Adrenal gland (tissue), 9 donors: ENCODE measurements at regions not wholly inside any gene's neighbourhood (a gene's known extent, or its start where the extent isn't known, plus 50 kb on each side); places are given as distances from the start of the nearest gene placed in this dataset.

ENCODE experiments used
- DNase-seq, 7 donors: peaks; one replicate each; pipeline ENCODE4 v3.0.0-alpha.2; 2019 to 2020
- H3K27ac ChIP-seq, 5 donors: fragments of 200-600 bp; sonication (generic) in 4 of 5; 1 replicate in 3 of 5; 2 replicates in 2 of 5; pipeline versions ENCODE4 v1.5.1 to v1.8.0; 2016 to 2020; ENCODE audit warnings: mild to moderate bottlenecking in 1 of 5
- H3K27me3 ChIP-seq: fragments of 200-600 bp; 2 replicates; pipeline ENCODE4 v1.8.0; 2021
- H3K36me3 ChIP-seq, 2 donors: fragments of 200-600 bp; replicated peaks in 1 of 2; 1 replicate in 1 of 2; 2 replicates in 1 of 2; pipeline versions ENCODE4 v1.5.1 to v1.8.0; 2018 to 2022
- H3K4me1 ChIP-seq, 2 donors: fragments of 200-600 bp; replicated peaks in 1 of 2; 1 replicate in 1 of 2; 2 replicates in 1 of 2; pipeline versions ENCODE4 v1.5.1 to v1.8.0; 2018 to 2021
- H3K4me3 ChIP-seq, 4 donors: fragments of 200-600 bp; sonication (generic) in 3 of 4; one replicate each; pipeline ENCODE4 v1.5.1; 2016 to 2018
- H3K9me3 ChIP-seq, 3 donors: fragments of 200-600 bp; sonication (generic) in 1 of 3; replicated peaks in 1 of 3; 1 replicate in 2 of 3; 2 replicates in 1 of 3; pipeline versions ENCODE4 v1.5.1 to v1.8.0; 2016 to 2021
- CTCF ChIP-seq, 6 experiments: fragments of 450-650 bp in 4 of 6; fragments of 200-600 bp in 2 of 6; sonication (generic) in 1 of 6; IDR thresholded peaks; 1 replicate in 5 of 6; 2 replicates in 1 of 6; pipeline versions ENCODE4 v1.5.1 to v1.8.0; 2016 to 2021; ENCODE audit warnings: antibody characterized with exemption in 6 of 6, mild to moderate bottlenecking in 2 of 6, moderate library complexity in 1 of 6
- POLR2A ChIP-seq, 2 donors: fragments of 450-650 bp; IDR thresholded peaks; one replicate each; pipeline ENCODE4 v1.6.1; 2017; ENCODE audit warnings: antibody characterized with exemption in 2 of 2, mild to moderate bottlenecking in 2 of 2, moderate library complexity in 1 of 2
- WGBS, 4 donors: extraction: QIAGEN DNeasy Blood & Tissue Kit in 2 of 4; methylation state at CpG; one replicate each; pipeline versions ENCODE4 v1.1.5 to v1.1.7; 2013 to 2017; 5-methylcytosine and 5-hydroxymethylcytosine counted together
- intact Hi-C, 2 donors: fragments of 100-400 bp; cut with DNase I; formaldehyde crosslinking; loops; one replicate each; pipeline versions ENCODE4 v1.14.1 to v1.15.0; 2022 to 2023
- donor health status: healthy with polysubstance abuse.
- donor health status: Bipolar disorder and iron deficiency.
- donor health status: DM: yes; HTN: yes; CAD: no.
- donor health status: DM: no; HTN: no; CAD: no.
- donor health status: DM: no; HTN: no; CAD: no.

DNA sequence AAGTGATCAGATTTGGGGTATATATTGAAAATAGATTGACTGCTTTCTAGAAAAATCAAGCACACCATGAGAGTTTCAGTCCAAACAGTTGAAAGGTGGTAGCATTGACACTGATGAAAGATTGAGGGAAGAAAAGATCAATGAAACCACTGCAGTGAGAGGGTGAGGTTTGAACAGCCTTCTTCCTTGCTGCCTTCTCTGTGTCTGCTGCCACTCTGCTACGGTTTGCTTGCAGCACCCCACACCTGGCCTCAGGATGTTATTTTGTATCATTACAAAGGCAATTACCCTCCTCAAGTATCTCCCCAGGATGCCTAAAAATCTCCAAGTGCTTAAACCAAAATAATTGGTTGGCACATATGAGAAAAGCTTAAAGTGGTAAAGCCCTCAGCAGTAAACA lies 683.6 kb upstream of the ARPP21 start:
- H3K4me3 ChIP-seq = no peak overlapping the region
- intact Hi-C loops = no loop called here
- no peaks in the 10 kb centered on the region for H3K9me3 ChIP-seq
- TF ChIP-seq CTCF (IDR thresholded peaks at IDR 0.05) (no peak), POLR2A (IDR thresholded peaks at IDR 0.05) (no peak)
- DNase-seq = no peak
- H3K27ac ChIP-seq = no peak overlapping the region
- H3K27me3 ChIP-seq = no peaks in the 10 kb centered on the region
- no peaks in the 10 kb centered on the region for H3K4me1 ChIP-seq
- 67 to 74% (median 73%) methylated on average over 1 of the region's 1 CpG for WGBS, 4 donors
- H3K36me3 ChIP-seq = no peaks in the 10 kb centered on the region

GRCh38 chr3:34956511-34956910 lies 682.8 kb upstream of the ARPP21 start:
- H3K4me3 ChIP-seq = no peak overlapping the region
- no peaks in the 10 kb centered on the region for H3K4me1 ChIP-seq
- H3K27ac ChIP-seq = no peak overlapping the region
- H3K27me3 ChIP-seq = no peaks in the 10 kb centered on the region
- WGBS, 4 donors = 62 to 73% (median 67%) methylated on average over 1 of the region's 1 CpG
- TF ChIP-seq POLR2A (IDR thresholded peaks at IDR 0.05) (no peak), CTCF (IDR thresholded peaks at IDR 0.05) (no peak)
- no peaks in the 10 kb centered on the region for H3K36me3 ChIP-seq
- no peak for DNase-seq
- no peaks in the 10 kb centered on the region for H3K9me3 ChIP-seq
- intact Hi-C loops = no loop called here

- no peaks in the 10 kb centered on the region for H3K9me3 ChIP-seq
- TF ChIP-seq CTCF (IDR thresholded peaks at IDR 0.05) (no peak), POLR2A (IDR thresholded peaks at IDR 0.05) (no peak)
These were observed 681.6 kb upstream of the ARPP21 start for GRCh38 chr3:34957677-34958076.

GRCh38 chr3:34969513-34969912 lies 669.8 kb upstream of the ARPP21 start:
- intact Hi-C loops = no loop called here
- Histone ChIP-seq H3K4me3 (no peak overlapping the region), H3K4me1 (no peaks in the 10 kb centered on the region), H3K36me3 (no peaks in the 10 kb centered on the region), H3K9me3 (no peaks in the 10 kb centered on the region), H3K27me3 (no peaks in the 10 kb centered on the region), H3K27ac (no peak overlapping the region)
- TF ChIP-seq POLR2A (IDR thresholded peaks at IDR 0.05) = no peak
- TF ChIP-seq CTCF (IDR thresholded peaks at IDR 0.05) = no peak
- WGBS, 4 donors = 79 to 88% (median 83%) methylated on average over 2 of the region's 2 CpGs
- DNase-seq = no peak

More at GRCh38 chr3:34957677-34958076, 681.6 kb upstream of the ARPP21 start:
- DNase-seq = no peak
- H3K27ac ChIP-seq = no peak overlapping the region
- H3K36me3 ChIP-seq = no peaks in the 10 kb centered on the region
- no peaks in the 10 kb centered on the region for H3K4me1 ChIP-seq
- H3K4me3 ChIP-seq = no peak overlapping the region
- WGBS, 4 donors = 59 to 79% (median 75%) methylated on average over 1 of the region's 1 CpG
- intact Hi-C loops = no loop called here
- H3K27me3 ChIP-seq = no peaks in the 10 kb centered on the region
